ENCODE measurements at regions not wholly inside any gene's neighbourhood (a gene's known extent, or its start where the extent isn't known, plus 50 kb on each side); places are given as distances from the start of the nearest gene placed in this dataset.

DNA sequence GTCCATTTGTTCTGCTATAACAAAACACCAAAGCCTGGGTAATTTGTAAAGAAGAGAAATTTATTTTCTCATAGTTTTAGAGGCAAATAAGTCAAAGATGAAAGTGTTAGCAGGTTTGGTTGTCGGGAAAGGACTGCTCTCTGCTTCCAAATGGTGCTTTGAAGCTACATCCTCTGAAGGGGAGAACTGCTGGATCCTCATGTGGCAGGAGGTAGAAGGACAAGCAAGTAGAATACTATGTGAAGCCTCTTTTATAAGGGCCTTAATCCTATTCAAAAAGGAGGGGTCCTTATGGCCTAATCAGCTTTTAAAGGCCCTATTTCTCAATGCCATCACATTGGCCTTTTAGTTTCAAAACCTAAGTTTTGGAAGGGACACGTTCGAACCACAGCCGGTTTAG lies 826.0 kb upstream of the EPHA7 start:
- TF ChIP-seq, protein P1, sequence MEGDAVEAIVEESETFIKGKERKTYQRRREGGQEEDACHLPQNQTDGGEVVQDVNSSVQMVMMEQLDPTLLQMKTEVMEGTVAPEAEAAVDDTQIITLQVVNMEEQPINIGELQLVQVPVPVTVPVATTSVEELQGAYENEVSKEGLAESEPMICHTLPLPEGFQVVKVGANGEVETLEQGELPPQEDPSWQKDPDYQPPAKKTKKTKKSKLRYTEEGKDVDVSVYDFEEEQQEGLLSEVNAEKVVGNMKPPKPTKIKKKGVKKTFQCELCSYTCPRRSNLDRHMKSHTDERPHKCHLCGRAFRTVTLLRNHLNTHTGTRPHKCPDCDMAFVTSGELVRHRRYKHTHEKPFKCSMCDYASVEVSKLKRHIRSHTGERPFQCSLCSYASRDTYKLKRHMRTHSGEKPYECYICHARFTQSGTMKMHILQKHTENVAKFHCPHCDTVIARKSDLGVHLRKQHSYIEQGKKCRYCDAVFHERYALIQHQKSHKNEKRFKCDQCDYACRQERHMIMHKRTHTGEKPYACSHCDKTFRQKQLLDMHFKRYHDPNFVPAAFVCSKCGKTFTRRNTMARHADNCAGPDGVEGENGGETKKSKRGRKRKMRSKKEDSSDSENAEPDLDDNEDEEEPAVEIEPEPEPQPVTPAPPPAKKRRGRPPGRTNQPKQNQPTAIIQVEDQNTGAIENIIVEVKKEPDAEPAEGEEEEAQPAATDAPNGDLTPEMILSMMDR (IDR thresholded peaks at IDR 0.05): no peak
- TF ChIP-seq POLR2AphosphoS5 (IDR thresholded peaks at IDR 0.05) (no peak), POLR2A (IDR thresholded peaks at IDR 0.05) (no peak), EP300 (IDR thresholded peaks at IDR 0.05) (no peak)
